Fibroblast of pulmonary artery (primary cell): ENCODE measurements at regions not wholly inside any gene's neighbourhood (a gene's known extent, or its start where the extent isn't known, plus 50 kb on each side); places are given as distances from the start of the nearest gene placed in this dataset.

Experiments used
- DNase-seq: peaks from one replicate; pipeline ENCODE4 v3.0.0-alpha.2; 2010; ENCODE audit warnings: low read depth
- H3K4me3 ChIP-seq: replicated peaks from 2 replicates; pipeline ENCODE4 v1.5.1; 2011; ENCODE audit warnings: low read depth, mild to moderate bottlenecking, control low read depth, low read length, moderate library complexity
- TF ChIP-seq, protein P1 (sequence below): IDR thresholded peaks from 2 replicates; pipeline ENCODE4 v1.5.1; 2011; ENCODE audit warnings: mild to moderate bottlenecking, control low read depth, low read length, inconsistent platforms; ENCODE audit errors: missing control alignments

DNA sequence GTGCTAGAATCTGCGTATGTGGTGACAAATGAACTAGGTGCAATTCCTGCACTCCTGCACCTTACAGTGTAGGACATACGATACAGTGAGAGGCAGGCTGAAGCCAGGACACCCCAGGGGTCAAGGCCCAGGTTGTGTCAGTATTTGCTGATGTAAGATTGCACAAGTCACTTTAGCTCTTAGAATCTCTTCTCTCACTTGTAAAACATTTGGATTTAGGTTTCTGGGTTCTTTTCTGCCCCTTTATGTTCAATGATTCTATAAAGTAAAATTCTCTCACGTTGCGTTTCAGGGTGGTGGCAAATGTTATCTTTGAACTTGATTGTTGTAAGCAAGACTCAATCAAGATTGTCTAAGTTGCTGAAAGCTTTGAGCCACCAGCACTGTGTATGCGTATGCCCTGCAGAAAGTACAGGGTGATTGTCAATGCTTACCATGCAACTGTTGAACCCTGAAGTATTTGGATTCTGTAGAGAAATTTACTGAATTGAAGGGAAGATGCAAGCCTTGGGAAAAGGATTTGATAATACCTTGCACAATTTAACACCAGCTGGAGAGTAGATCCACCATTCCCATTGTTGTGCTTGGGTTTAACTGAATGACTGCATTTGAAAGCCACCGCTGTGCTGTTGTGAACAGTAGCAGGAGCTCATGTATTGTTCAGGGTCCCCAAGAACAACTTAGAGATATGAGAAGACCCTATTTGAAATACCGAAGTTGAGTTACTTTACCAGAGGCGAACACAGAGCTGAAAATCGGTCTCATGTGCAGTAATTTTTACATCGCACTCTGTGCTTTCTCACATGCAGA lies 106.1 kb upstream of the CITED2 start:
- no peak for DNase-seq
- no peak overlapping the region for H3K4me3 ChIP-seq
- TF ChIP-seq, protein P1, sequence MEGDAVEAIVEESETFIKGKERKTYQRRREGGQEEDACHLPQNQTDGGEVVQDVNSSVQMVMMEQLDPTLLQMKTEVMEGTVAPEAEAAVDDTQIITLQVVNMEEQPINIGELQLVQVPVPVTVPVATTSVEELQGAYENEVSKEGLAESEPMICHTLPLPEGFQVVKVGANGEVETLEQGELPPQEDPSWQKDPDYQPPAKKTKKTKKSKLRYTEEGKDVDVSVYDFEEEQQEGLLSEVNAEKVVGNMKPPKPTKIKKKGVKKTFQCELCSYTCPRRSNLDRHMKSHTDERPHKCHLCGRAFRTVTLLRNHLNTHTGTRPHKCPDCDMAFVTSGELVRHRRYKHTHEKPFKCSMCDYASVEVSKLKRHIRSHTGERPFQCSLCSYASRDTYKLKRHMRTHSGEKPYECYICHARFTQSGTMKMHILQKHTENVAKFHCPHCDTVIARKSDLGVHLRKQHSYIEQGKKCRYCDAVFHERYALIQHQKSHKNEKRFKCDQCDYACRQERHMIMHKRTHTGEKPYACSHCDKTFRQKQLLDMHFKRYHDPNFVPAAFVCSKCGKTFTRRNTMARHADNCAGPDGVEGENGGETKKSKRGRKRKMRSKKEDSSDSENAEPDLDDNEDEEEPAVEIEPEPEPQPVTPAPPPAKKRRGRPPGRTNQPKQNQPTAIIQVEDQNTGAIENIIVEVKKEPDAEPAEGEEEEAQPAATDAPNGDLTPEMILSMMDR: no peak

DNA sequence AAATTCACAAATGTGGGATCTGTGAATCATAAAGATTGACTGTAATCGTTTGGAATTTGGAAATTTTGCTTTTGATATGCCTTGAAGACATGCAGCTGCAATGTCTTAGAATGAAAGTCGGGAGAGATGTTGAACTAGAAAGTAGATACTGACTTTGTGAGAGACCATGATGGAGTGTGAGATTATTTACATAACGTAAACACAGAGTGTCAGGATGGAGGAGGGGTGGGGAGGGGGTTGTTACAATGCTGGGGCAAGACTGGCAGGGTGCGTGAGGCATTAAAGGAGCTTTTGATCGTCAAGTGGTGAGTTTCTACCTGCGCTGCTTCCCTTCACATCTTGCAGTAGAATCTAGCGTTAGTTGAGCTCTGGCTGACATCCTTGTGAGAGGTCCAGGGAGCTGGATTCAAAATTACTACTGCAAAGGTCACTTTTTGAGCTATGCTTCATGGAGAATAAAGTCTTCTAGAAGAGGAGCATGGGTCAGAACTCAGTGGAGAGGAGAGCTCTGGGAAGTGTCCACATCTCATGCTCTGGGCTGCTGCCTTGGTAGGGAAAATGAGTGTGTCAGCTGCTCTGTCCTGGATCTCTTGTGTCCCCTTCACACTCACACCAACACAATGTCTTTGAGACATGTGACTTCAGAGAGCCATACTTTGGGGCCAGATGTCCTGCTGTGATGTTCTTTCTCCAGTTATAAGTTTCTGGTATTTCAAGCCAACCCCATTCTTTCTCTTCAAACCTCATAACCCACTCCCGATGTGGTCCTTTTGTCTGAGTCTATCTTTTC lies 105.2 kb upstream of the CITED2 start:
- TF ChIP-seq, protein P1: no peak
- DNase-seq: no peak
- H3K4me3 ChIP-seq: no peak overlapping the region

DNA sequence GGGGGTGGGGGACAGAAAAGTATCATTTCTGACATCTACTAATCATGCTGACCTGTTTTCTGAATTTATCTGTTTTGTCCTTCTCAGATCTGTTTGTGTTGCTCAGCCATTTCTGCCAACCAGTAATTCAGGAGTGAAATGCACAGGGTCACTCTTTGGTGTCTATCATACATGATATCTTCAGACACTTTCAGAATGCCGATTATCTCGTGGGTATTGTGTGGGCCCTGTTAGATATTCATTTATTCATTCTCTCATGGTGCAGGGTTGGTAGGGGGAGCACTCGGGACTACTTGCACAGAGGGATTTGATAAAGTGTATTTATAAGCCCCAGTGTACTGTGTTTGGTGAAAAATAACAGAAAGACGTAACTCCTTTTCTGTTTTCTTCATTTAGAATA lies 101.2 kb upstream of the CITED2 start:
- DNase-seq: no peak
- H3K4me3 ChIP-seq: no peak overlapping the region
- TF ChIP-seq, protein P1: no peak

DNA sequence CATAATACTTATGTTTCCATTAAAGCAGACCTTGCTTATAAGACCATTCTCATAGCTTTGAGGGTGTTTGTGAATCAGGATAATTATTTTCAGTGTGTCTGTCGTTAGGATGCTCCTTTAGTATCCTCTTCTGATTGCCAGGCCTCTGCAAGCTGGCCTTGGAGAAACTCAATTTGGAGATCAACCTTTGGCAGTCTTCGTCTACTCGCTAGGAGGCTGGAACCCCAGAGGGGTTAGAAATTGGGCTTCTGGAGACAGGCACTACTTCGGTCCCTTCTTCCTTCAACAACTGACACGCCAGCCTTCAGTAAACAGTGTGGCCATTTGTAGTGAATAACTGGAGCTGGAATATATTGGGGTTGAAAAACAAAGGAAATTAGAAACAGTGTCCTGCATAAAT lies 100.8 kb upstream of the CITED2 start:
- no peak for DNase-seq
- H3K4me3 ChIP-seq: no peak overlapping the region
- TF ChIP-seq, protein P1: no peak

DNA sequence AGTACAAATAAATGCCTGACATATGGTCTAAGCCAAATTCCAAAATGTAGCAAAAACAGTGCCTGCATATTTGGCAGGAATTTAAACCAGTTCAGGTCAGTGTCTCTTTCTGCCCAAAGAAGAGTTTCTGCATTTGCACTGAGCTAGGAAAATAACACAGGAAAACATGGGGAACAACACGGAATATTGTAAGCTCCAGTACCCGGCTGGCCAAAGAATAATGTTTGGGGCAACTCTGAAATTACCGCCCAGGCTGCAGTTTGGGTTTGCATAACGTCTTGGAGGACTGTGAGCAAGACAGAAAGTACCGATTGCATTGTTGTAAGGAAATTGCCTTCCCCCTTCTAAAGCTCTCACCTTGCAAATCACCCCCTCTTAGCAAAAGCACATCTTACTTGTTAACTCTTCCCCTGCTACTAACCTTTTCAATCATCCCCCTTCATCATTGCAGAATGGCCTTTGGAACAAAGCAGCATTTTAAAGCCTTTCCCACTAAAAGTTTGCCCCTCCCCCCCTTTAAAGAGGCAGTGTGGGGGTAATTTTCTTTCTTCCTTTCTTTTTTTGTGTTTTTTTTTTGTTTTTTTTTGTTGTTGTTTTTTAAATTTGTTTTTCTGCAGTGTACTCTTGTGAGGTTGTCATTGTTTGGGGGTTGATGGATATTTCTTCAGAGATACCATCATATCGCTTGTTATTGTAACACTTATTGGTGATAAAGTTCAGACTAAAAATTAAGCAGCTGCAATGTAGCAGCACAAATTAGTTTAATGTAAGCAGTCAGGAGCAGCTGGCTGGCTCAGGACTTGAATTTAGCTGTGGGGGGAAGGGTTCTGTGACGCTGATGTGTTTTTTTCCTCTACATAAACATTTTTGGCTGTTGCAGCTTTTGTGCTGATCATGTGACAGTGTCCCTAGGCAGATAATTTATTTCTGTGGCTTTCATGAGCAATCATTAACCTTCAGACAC lies 100.0 kb upstream of the CITED2 start:
- TF ChIP-seq, protein P1: no peak
- DNase-seq: peak; percentile 56
- H3K4me3 ChIP-seq: no peak overlapping the region

DNA sequence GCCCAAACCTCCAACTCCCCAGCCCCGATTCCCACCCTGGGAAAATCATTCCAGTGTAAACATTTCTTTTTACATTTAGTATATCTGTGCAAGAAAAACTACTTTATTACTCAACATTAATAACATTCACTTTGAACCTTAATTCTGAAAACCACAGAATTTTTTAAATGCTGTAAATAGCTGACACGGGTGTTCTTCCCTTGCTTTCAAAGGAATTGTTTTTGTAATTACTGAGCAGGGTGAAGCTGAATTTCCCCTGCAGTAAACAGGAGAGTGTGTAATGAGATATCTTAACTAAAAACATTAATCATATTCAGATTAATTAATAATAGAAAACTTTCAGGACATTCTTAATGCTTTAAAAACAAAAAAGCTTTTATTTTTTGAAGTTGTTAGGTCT lies 99.3 kb upstream of the CITED2 start:
- no peak overlapping the region for H3K4me3 ChIP-seq
- DNase-seq: no peak

More for the DNA sequence above, 99.3 kb upstream of the CITED2 start:
- TF ChIP-seq, protein P1: no peak
